Sigmoid colon (tissue), 6 donors: ENCODE measurements at regions not wholly inside any gene's neighbourhood (a gene's known extent, or its start where the extent isn't known, plus 50 kb on each side); places are given as distances from the start of the nearest gene placed in this dataset.

ENCODE experiments used
- DNase-seq: peaks from one replicate; pipeline ENCODE4 v3.0.0-alpha.2; 2019
- H3K27ac ChIP-seq, 4 donors: fragments of 200-600 bp; sonication (generic); one replicate each; pipeline ENCODE4 v1.5.1; 2016 to 2019; ENCODE audit warnings: mild to moderate bottlenecking in 1 of 4
- H3K27me3 ChIP-seq, 3 donors: fragments of 200-600 bp; sonication (generic); one replicate each; pipeline ENCODE4 v1.5.1; 2019; ENCODE audit warnings: mild to moderate bottlenecking in 1 of 3
- H3K36me3 ChIP-seq, 4 donors: fragments of 200-600 bp; sonication (generic); one replicate each; pipeline ENCODE4 v1.5.1; 2016 to 2019
- H3K4me1 ChIP-seq, 4 donors: fragments of 200-600 bp; sonication (generic); one replicate each; pipeline ENCODE4 v1.5.1; 2017 to 2019
- H3K4me3 ChIP-seq, 4 donors: fragments of 200-600 bp; sonication (generic); one replicate each; pipeline ENCODE4 v1.5.1; 2017 to 2019; ENCODE audit warnings: mild to moderate bottlenecking in 2 of 4, moderate library complexity in 1 of 4
- H3K9me3 ChIP-seq, 4 donors: fragments of 200-600 bp in 3 of 4; sonication (generic) in 3 of 4; one replicate each; pipeline versions ENCODE4 v1.5.1 to v1.6.1; 2013 to 2019
- EP300 ChIP-seq, 4 donors: sonication (generic); formaldehyde crosslinking; IDR thresholded peaks; one replicate each; pipeline ENCODE4 v1.6.1; 2017; ENCODE audit warnings: antibody characterized with exemption in 4 of 4
- POLR2A ChIP-seq, 2 donors: fragments of 450-650 bp; IDR thresholded peaks; one replicate each; pipeline ENCODE4 v1.6.1; 2016; ENCODE audit warnings: antibody characterized with exemption in 2 of 2, mild to moderate bottlenecking in 2 of 2, moderate library complexity in 2 of 2
- POLR2AphosphoS5 ChIP-seq, 4 donors: sonication (generic); formaldehyde crosslinking; IDR thresholded peaks; one replicate each; pipeline ENCODE4 v1.6.1; 2017; ENCODE audit warnings: antibody characterized with exemption in 4 of 4
- WGBS, 2 donors: extraction: QIAGEN DNeasy Blood & Tissue Kit; methylation state at CpG; one replicate each; pipeline ENCODE4 v1.1.7; 2013; 5-methylcytosine and 5-hydroxymethylcytosine counted together
- intact Hi-C: fragments of 100-400 bp; cut with DNase I; formaldehyde crosslinking; loops from one replicate; pipeline ENCODE4 v1.15.1; 2023
- TF ChIP-seq, protein P1 (sequence below), 4 experiments: fragments of 450-650 bp in 3 of 4; fragments of 200-600 bp in 1 of 4; IDR thresholded peaks; one replicate each; pipeline ENCODE4 v1.5.1; 2016 to 2019; ENCODE audit warnings: antibody characterized with exemption in 4 of 4, mild to moderate bottlenecking in 3 of 4, moderate library complexity in 2 of 4
- donor health status: healthy with polysubstance abuse.
- donor health status: healthy.

DNA sequence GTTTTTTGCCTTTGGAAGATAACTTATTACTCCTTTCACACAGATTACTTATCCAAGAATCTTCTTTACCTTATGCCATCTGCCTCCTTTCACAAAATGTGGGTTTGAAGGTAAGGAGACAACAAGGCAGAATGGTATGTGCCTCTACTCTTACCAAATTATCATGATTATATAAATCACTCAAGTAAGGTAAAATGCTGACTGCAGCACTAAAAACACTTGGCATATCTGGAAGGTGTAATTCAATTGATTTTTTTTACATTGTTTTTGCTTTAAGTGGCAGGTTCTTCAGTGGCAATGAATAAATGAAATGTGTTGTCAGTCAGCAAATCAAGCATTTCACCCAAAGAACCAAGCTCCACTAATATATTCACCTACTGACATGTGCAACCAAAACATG, 346.1 kb downstream of the OMA1 start:
- H3K9me3 ChIP-seq: no peaks in the 10 kb centered on the region
- H3K4me1 ChIP-seq: no peaks in the 10 kb centered on the region
- TF ChIP-seq POLR2A (IDR thresholded peaks at IDR 0.05): no peak
- TF ChIP-seq, protein P1, sequence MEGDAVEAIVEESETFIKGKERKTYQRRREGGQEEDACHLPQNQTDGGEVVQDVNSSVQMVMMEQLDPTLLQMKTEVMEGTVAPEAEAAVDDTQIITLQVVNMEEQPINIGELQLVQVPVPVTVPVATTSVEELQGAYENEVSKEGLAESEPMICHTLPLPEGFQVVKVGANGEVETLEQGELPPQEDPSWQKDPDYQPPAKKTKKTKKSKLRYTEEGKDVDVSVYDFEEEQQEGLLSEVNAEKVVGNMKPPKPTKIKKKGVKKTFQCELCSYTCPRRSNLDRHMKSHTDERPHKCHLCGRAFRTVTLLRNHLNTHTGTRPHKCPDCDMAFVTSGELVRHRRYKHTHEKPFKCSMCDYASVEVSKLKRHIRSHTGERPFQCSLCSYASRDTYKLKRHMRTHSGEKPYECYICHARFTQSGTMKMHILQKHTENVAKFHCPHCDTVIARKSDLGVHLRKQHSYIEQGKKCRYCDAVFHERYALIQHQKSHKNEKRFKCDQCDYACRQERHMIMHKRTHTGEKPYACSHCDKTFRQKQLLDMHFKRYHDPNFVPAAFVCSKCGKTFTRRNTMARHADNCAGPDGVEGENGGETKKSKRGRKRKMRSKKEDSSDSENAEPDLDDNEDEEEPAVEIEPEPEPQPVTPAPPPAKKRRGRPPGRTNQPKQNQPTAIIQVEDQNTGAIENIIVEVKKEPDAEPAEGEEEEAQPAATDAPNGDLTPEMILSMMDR (IDR thresholded peaks at IDR 0.05): no peak
- no peak for TF ChIP-seq EP300 (IDR thresholded peaks at IDR 0.05)
- no peak for TF ChIP-seq POLR2AphosphoS5 (IDR thresholded peaks at IDR 0.05)
- no peak overlapping the region for H3K4me3 ChIP-seq
- no peaks in the 10 kb centered on the region for H3K27me3 ChIP-seq
- no peaks in the 10 kb centered on the region for H3K36me3 ChIP-seq
- H3K27ac ChIP-seq: no peak overlapping the region
- intact Hi-C loops: no loop called here
- DNase-seq: no peak

DNA sequence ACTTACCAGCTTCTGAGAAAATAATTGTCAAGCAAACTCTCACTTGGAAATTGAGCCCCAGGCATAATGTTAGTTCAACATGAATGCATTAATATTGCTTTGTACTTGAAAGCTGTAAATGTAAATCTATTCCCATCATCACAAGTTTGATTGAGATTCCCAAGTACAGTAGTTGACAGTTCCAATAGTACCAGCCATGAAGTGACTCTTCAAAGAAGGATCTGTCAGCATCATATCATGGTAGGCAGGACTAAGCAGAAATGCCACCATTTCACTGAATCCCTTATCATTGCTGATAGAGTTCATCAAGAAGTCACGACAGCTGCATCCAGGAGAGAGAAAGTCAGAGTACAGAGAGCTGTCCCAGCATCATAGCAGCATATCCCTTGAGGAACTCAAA, 348.7 kb downstream of the OMA1 start:
- H3K27me3 ChIP-seq: no peaks in the 10 kb centered on the region
- H3K9me3 ChIP-seq: no peaks in the 10 kb centered on the region
- no peak for TF ChIP-seq POLR2A (IDR thresholded peaks at IDR 0.05)
- TF ChIP-seq, protein P1 (IDR thresholded peaks at IDR 0.05): no peak
- no peak for TF ChIP-seq POLR2AphosphoS5 (IDR thresholded peaks at IDR 0.05)
- TF ChIP-seq EP300 (IDR thresholded peaks at IDR 0.05): no peak
- H3K4me1 ChIP-seq: no peaks in the 10 kb centered on the region
- no peak overlapping the region for H3K27ac ChIP-seq
- 76 to 77% methylated on average over 1 of the region's 1 CpG for WGBS, 2 donors
- intact Hi-C loops: no loop called here
- H3K36me3 ChIP-seq: no peaks in the 10 kb centered on the region
- DNase-seq: no peak
- H3K4me3 ChIP-seq: no peak overlapping the region

DNA sequence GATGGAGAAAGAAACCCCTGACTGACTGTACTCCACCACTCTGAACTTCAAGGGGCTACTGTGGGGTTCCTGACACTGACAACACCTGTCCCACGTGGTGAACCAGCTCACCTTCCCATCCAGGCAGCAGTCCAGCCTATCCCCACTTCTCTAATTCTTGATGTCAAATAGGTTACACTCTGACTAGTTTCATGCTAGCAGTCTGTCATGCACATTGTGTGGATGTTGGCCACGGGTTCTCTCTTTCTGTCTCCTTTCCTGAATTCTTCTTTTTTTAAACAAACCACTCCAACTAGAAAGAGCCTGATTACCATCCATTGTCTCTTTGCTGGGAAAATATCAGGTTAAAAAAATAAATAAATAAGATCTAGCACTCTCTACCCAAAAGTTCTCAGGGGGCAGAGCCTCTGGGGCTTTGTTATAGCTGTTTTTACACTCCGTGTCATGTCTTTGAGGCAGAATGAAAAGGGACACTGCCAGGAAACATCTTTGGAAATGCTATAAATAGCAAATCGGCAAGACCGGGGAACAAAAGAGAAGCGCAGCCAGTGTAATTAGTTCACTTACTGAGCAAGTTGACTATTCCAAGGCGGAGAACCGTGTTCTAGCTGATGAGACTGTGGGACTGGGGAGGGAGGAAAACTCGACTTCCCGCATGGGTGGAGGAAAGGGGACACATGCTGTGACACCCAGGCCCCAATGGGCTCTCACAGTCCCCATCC, 356.1 kb downstream of the OMA1 start:
- intact Hi-C loops: no loop called here
- Histone ChIP-seq H3K9me3 (no peaks in the 10 kb centered on the region), H3K4me3 (no peak overlapping the region), H3K27me3 (no peaks in the 10 kb centered on the region), H3K4me1 (no peaks in the 10 kb centered on the region), H3K27ac (no peak overlapping the region), H3K36me3 (no peaks in the 10 kb centered on the region)
- TF ChIP-seq POLR2AphosphoS5 (IDR thresholded peaks at IDR 0.05) (no peak), EP300 (IDR thresholded peaks at IDR 0.05) (no peak), POLR2A (IDR thresholded peaks at IDR 0.05) (no peak)
- TF ChIP-seq, protein P1 (IDR thresholded peaks at IDR 0.05): no peak
- DNase-seq: no peak
- WGBS, 2 donors: 65 to 66% methylated on average over 10 of the region's 10 CpGs

DNA sequence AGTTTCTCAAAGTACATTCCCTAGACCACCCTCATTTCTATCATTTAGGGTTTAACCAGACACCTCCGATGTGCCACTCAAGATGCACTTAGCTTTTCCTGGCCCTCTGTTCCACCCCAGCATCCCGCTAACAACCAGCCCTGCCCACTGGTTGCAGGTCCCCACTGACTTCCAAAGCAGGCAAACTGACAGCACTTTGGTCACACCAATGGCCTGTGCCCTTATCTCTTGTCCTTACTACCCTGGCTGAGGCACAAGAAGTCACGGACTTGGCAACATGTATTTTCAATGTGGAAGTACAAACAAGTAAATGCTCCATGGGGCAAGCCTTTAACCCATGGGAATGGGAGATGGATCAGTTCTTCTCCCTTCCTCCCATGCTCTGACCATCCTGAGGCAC, 357.1 kb downstream of the OMA1 start:
- H3K4me3 ChIP-seq: no peak overlapping the region
- H3K4me1 ChIP-seq: no peaks in the 10 kb centered on the region
- H3K9me3 ChIP-seq: no peaks in the 10 kb centered on the region
- H3K27ac ChIP-seq: no peak overlapping the region
- intact Hi-C loops: no loop called here
- 89 to 93% methylated on average over 3 of the region's 3 CpGs for WGBS, 2 donors
- no peak for TF ChIP-seq EP300 (IDR thresholded peaks at IDR 0.05)
- TF ChIP-seq POLR2A (IDR thresholded peaks at IDR 0.05): no peak
- TF ChIP-seq, protein P1 (IDR thresholded peaks at IDR 0.05): no peak
- no peak for TF ChIP-seq POLR2AphosphoS5 (IDR thresholded peaks at IDR 0.05)
- DNase-seq: no peak
- H3K36me3 ChIP-seq: no peaks in the 10 kb centered on the region
- no peaks in the 10 kb centered on the region for H3K27me3 ChIP-seq

DNA sequence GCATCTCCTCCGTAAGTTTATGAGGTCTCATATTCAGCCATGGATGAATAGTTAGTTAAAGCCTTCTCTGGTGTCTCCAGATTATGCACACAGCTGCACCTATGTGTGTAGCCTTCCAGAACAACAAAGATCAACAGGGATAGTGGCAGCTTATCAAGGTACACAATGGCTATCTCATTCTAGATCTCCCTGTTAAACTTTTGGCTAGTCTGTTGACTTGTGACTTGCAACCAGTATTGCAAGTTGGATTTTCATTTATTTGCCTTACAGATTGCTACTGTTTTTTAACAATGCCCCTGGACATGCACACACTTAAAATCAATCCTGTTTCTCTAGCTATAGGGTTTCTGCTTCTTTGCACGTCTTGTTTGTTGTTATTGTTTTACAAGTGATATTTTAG, 363.2 kb downstream of the OMA1 start:
- no peak overlapping the region for H3K27ac ChIP-seq
- H3K9me3 ChIP-seq: no peaks in the 10 kb centered on the region
- no peak for DNase-seq
- TF ChIP-seq, protein P1 (IDR thresholded peaks at IDR 0.05): no peak
- TF ChIP-seq POLR2AphosphoS5 (IDR thresholded peaks at IDR 0.05): no peak
- no peak for TF ChIP-seq POLR2A (IDR thresholded peaks at IDR 0.05)
- no peak for TF ChIP-seq EP300 (IDR thresholded peaks at IDR 0.05)
- H3K4me1 ChIP-seq: no peaks in the 10 kb centered on the region
- WGBS, 2 donors: 36 to 47% methylated on average over 2 of the region's 2 CpGs
- H3K36me3 ChIP-seq: no peaks in the 10 kb centered on the region
- H3K27me3 ChIP-seq: no peaks in the 10 kb centered on the region
- H3K4me3 ChIP-seq: no peak overlapping the region
- intact Hi-C loops: no loop called here
